Lower leg skin (tissue), 3 donors: ENCODE measurements at regions not wholly inside any gene's neighbourhood (a gene's known extent, or its start where the extent isn't known, plus 50 kb on each side); places are given as distances from the start of the nearest gene placed in this dataset.
"Not testable (repeated sequence)": the region's sequence is repeated elsewhere in the genome, so short reads cannot be mapped to it uniquely, and the experiment has no call there.

ENCODE experiments used
- CTCF ChIP-seq, 3 donors: fragments of 450-650 bp; IDR thresholded peaks; one replicate each; pipeline ENCODE4 v1.5.1; 2016; ENCODE audit warnings: antibody characterized with exemption in 3 of 3, mild to moderate bottlenecking in 3 of 3, moderate library complexity in 2 of 3
- POLR2A ChIP-seq, 2 donors: fragments of 450-650 bp; IDR thresholded peaks; one replicate each; pipeline ENCODE4 v1.6.1; 2016 to 2017; ENCODE audit warnings: antibody characterized with exemption in 2 of 2, mild to moderate bottlenecking in 1 of 2, moderate library complexity in 1 of 2

GRCh38 chr6:112608925-112609324 is 261.8 kb downstream of the RFPL4B start:
- TF ChIP-seq CTCF, POLR2A (IDR thresholded peaks at IDR 0.05): not testable (repeated sequence)
